Heart left ventricle (tissue), 13 donors: ENCODE measurements at regions not wholly inside any gene's neighbourhood (a gene's known extent, or its start where the extent isn't known, plus 50 kb on each side); places are given as distances from the start of the nearest gene placed in this dataset.

Source experiments
- POLR2A ChIP-seq, 2 donors: fragments of 450-650 bp; IDR thresholded peaks; one replicate each; pipeline ENCODE4 v1.6.1; 2017; ENCODE audit warnings: antibody characterized with exemption in 2 of 2, mild to moderate bottlenecking in 2 of 2, moderate library complexity in 2 of 2
- TF ChIP-seq, protein P1 (sequence below), 12 donors: fragments of 200-600 bp; sonication (generic) in 4 of 12; IDR thresholded peaks; one replicate each; pipeline versions ENCODE4 v1.5.0 to v1.8.0; 2018 to 2022; ENCODE audit warnings: antibody characterized with exemption in 12 of 12, mild to moderate bottlenecking in 5 of 12
- donor health status: ischemic (EF 13 %, LVEDD 7.1; RV severe dilation, severe dysfunction).
- donor health status: DM: no; HTN: yes; CAD: no.
- donor health status: DM: no; HTN: no; CAD: no.
- donor health status: ischemic (EF 25% LVEDD 6.9; RV normal size, moderate dysfunction).
- donor health status: ischemic (EF 25% LVEDD 5.7; RV mildly dilated, moderate dysfunction).
- donor health status: ischemic (EF 35%, LVEDD 5.7; RV mildly dilated, moderate dysfunction).
- donor health status: nonischemic (EF 11% LVEDD 7.7; RV severe dilation, severe dysfunction).
- donor health status: DM: yes; HTN: yes; CAD: no.
- donor health status: PGD.
- donor health status: ischemic (EF 29% LVEDD 5.4; RV normal size, mild dysfunction).
- donor health status: nonischemic (EF 23%, LVEDD 6.1; RV moderate dilation, normal function).

- TF ChIP-seq, protein P1, sequence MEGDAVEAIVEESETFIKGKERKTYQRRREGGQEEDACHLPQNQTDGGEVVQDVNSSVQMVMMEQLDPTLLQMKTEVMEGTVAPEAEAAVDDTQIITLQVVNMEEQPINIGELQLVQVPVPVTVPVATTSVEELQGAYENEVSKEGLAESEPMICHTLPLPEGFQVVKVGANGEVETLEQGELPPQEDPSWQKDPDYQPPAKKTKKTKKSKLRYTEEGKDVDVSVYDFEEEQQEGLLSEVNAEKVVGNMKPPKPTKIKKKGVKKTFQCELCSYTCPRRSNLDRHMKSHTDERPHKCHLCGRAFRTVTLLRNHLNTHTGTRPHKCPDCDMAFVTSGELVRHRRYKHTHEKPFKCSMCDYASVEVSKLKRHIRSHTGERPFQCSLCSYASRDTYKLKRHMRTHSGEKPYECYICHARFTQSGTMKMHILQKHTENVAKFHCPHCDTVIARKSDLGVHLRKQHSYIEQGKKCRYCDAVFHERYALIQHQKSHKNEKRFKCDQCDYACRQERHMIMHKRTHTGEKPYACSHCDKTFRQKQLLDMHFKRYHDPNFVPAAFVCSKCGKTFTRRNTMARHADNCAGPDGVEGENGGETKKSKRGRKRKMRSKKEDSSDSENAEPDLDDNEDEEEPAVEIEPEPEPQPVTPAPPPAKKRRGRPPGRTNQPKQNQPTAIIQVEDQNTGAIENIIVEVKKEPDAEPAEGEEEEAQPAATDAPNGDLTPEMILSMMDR (IDR thresholded peaks at IDR 0.05), result no peak
- no peak for TF ChIP-seq POLR2A (IDR thresholded peaks at IDR 0.05)
These were observed 98.5 kb downstream of the POLR1F start for GRCh38 chr7:19610194-19610943.
